Right renal pelvis (tissue), 4 donors: ENCODE measurements at regions not wholly inside any gene's neighbourhood (a gene's known extent, or its start where the extent isn't known, plus 50 kb on each side); places are given as distances from the start of the nearest gene placed in this dataset.

Source experiments
- DNase-seq, 4 donors: peaks; one replicate each; pipeline ENCODE4 v3.0.0-alpha.2; 2013; ENCODE audit warnings: low read depth in 4 of 4, low spot score in 3 of 4, missing footprints in 1 of 4

DNA sequence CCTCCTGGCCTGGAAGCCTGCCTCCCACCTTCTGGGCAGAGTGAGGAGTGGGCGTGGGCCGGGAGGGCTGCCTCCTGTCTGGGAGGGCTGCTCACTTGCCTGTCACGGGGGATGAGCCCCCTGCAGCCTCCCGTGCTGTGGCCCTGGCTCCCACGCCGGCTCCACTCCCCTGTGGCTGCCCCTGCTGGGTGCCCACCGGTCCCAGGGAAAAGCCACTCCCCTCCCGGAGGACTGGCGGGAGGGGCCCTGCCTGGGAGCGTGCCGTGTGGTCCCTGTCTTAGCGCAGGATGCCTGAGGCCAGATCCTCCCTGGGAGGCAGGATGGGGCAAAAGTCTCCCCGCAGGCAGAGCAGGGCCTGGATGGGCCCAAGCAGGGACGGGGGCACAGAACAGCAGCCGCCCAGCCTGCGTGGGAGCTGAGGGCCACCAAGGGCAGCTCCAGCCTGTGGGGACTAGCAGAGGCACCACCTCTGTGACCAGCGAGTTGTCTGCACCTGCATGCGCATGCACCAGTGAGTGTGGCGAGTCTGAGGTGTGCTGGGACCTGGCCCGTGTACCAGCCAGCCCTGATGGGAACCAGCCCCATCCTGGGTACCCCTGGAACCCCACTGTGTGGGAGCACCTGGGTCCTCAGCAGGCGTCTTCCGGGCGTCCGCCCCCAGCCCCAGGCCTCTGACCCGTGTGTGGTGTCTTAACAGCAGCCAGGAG lies 339.9 kb downstream of the SEC14L1 start:
- DNase-seq: no peak

DNA sequence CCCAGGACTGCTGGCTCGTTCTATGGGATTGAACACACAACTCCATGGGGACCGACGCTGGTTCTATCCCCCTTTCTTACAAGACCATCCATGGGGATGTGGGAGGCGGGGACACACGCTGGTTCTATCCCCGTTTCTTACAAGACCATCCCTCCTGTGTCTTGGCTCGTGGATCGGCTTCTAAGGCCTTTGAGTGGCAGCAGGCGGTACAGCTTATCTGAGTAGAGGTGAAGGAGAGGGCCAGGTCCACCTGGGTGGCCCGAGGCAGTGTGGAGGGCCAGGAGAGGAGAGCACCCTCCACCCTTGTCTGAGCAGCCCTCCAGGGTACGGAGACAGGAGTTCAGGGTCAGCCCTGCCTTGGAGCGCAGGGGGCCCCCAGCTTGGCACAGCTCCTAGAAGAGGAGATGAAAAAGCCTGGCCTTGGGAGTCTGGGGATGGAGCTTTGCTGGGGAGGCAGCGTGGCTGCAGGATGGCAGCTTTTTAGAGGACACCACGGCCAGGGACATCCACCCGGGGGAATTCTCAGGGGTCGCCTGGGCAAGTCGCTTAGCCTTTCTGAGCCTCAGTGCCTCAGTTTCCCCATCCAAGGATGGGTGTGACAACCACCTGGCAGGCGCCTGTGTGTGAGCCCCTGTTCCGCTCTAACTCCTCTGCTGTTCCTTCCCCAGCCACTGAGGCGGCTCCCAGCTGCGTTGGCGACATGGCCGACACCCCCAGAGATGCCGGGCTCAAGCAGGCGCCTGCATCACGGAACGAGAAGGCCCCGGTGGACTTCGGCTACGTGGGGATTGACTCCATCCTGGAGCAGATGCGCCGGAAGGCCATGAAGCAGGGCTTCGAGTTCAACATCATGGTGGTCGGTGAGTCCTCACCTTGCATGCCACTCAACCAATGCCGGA lies 341.0 kb downstream of the SEC14L1 start:
- DNase-seq: no peak

DNA sequence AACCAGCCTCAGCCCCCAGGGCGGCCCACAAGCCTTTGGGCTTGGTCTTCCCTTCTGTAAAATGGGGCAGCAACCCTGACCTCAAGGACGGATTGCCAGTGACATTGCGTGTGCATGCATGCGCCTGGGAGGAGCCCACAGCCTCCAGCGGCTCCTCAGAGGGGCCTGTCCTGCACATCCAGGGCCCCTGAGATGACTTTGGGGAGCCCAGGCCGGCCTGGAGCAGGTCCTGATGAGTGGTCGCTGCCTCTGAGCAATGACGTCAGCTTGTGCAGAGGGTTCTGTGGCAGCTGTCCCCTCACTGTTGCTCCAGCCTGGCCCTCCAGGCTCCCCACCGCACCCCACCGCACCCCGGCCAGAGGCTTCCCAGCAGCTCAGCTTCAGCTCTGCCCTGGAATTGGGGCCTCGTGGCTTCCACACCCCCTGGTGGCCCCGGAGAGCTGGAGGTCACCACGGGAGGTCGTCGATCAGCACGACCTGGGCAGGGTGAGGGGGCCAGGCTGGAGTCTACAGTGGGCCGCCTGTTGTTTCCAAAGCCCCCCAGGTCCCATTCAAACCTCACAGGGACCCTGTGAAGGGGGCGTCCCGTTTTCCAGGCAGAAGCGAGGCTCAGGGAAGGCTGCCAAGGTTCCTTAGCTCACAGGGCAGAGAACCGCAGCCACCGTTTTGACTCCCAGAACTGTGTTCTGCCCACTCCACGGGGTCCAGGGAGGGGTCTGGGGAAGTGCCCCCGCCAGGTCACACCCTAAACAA lies 341.8 kb downstream of the SEC14L1 start:
- no peak for DNase-seq

DNA sequence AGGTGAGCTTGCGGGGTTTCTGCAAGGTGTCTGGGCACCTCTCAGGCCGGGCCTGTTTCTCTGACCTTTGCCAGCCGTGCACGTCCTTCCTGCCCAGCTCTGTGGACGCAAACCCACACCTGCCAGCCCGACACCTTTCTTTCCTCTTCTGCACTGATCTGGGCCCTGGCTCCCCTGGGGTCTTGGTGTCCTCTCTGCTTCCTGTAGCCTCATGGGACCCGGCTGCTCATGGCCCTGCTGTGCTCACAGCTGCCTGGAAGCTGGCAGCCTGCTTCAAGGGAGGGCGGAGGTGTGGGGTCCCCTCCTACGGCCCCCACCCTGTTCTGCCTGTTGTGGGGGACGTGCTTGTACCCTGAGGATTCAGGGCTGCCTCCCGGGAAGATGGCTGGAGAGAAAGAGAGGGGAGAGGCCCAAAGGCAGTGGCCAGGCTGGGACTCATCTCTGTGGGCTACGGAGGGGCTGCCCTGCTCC lies 342.4 kb downstream of the SEC14L1 start:
- no peak for DNase-seq

GRCh38 chr17:77484111-77484510 lies 343.3 kb downstream of the SEC14L1 start:
- DNase-seq: no peak

- DNase-seq: no peak
Measured at GRCh38 chr17:77485089-77485833, 344.5 kb downstream of the SEC14L1 start.

- no peak for DNase-seq
Measured at GRCh38 chr17:77487211-77487629, 346.5 kb downstream of the SEC14L1 start.

- DNase-seq: no peak
Measured at GRCh38 chr17:77487677-77488530, 347.1 kb downstream of the SEC14L1 start.

GRCh38 chr17:77488531-77489238 lies 347.9 kb downstream of the SEC14L1 start:
- DNase-seq: no peak

GRCh38 chr17:77489239-77489892 lies 348.6 kb downstream of the SEC14L1 start:
- DNase-seq: no peak

GRCh38 chr17:77489893-77490255 lies 349.1 kb downstream of the SEC14L1 start:
- no peak for DNase-seq

DNA sequence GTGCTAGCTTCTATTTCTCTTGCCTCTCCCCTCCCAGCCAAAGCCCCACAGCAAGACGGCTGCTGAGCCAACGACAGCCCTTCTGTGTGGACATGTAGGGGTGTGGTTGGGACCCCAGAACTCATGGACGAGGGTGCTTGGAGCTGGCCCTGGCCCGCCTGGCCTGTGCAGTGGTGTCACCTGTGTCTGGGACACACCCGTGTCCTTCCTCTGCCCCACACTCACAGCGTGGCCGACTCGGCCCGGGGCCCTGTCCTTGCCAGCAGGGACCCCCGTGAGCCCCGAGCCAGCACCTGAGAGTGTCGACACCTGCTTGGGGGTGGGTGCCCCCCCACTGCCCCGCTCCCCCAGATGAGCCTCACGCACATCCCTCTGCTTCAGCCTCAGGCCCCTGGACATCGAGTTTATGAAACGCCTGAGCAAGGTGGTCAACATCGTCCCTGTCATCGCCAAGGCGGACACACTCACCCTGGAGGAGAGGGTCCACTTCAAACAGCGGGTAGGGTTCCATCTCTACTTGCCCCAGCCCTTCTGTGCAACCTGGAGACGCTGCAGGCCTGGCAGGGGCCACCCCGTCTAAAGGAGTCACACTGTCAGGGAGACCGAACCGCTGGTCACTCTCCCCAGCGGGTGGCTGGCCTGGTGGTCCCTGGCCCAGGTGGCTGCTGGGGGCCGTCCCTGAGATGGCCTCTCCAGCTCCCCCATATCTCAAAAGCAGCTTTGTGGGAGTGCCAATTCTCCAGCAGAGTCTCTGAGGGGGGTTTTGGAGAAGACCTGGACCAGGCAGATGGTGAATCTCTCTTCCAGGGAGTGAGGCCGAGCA lies 349.8 kb downstream of the SEC14L1 start:
- DNase-seq: no peak

- DNase-seq: no peak
Measured at GRCh38 chr17:77491921-77492445, 351.2 kb downstream of the SEC14L1 start.

DNA sequence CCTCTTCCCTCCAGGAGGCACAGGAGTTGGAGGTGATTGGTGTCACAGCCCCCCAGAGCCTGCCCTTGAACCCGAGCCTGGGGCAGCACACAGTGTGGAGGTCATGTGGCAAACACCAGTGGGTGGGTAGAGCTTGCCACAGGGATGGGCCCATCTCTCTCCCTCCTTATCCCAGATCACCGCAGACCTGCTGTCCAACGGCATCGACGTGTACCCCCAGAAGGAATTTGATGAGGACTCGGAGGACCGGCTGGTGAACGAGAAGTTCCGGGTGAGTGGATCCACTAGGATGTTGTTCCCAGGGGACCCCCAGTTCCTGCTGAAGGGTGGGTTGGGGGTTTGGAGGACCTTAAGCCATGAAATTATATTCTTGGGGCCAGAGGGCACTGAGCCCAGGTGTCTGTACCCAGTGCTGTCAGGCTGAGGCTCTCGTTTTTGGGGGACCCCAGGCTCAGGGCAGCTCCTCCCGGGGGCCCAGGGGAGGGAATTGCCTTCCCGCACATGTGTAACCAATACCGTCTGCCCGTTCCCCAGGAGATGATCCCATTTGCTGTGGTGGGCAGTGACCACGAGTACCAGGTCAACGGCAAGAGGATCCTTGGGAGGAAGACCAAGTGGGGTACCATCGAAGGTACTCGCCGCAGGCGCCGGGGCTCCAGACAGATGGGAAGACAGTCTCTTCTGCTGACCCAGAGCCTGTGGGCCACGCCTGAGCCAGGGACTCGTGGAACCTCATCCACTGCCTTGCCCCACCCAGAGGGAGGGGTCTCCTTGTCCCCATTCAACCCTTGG lies 351.9 kb downstream of the SEC14L1 start:
- no peak for DNase-seq

GRCh38 chr17:77493238-77493820 lies 352.6 kb downstream of the SEC14L1 start:
- no peak for DNase-seq
